ENCODE measurements at regions not wholly inside any gene's neighbourhood (a gene's known extent, or its start where the extent isn't known, plus 50 kb on each side); places are given as distances from the start of the nearest gene placed in this dataset.

DNA sequence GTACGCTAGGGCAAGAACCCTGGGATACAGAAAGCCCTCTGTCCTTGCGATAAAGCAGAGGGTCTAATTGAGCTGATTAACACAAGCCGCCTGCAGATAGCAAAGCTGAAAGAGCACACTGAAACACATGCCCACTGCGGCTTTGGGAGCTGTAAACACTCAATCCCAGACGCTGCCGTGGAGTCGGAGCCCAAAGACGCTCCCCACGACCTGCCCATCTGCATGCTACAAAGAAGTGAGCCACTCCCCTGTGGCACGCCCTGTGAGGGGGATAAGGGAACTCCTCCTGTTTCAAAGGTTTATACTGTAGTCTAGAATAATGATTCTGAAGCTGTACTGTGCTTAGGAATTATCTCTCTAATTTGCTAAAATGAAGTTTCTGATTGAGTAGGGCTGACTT, 985.6 kb upstream of the GHITM start:
- Histone ChIP-seq H3K36me3 (ENCODE audit: insufficient read depth) (no peaks in the 10 kb centered on the region), H3K4me2 (no peak overlapping the region), H4K20me1 (ENCODE audit: insufficient read depth) (no peaks in the 10 kb centered on the region), H3K4me3 (IDR thresholded peaks at IDR 0.05; ENCODE audit: insufficient read depth, low read depth, low read length) (no peak overlapping the region), H3K9ac (no peak overlapping the region), H3K4me1 (ENCODE audit: low read depth, poor library complexity, severe bottlenecking) (no peaks in the 10 kb centered on the region), H2AFZ (ENCODE audit: low read depth) (no peak overlapping the region), H3K27me3 (ENCODE audit: insufficient read depth, low read depth) (no peaks in the 10 kb centered on the region), H3K79me2 (ENCODE audit: insufficient read depth, low read depth) (no peaks in the 10 kb centered on the region), H3K27ac (no peak overlapping the region)
- TF ChIP-seq CTCF (conservative IDR thresholded peaks at IDR 0.05; ENCODE audit: low read depth, low read length), result no peak

DNA sequence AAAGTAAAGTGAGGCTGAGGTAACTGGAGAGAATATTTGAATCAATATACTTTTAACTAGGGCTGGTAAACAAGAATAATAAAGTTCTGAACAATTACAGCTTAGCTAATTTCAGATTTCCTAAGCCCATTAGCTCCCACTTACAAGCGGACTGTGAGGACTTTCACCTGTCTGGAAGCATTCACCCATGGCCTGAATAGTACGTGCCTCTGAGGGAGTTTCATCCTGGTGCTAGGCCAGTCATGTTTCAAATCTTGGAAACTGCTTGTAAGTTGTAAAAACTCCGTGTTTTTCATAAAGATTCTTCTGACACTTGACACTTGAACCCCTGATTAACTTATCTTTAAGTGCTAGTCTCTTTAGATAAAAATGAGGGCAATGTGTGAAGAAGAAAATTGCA, 975.2 kb upstream of the GHITM start:
- Histone ChIP-seq H3K36me3 (ENCODE audit: insufficient read depth) (no peaks in the 10 kb centered on the region), H3K79me2 (ENCODE audit: insufficient read depth, low read depth) (no peaks in the 10 kb centered on the region), H3K4me2 (no peak overlapping the region), H3K4me3 (IDR thresholded peaks at IDR 0.05; ENCODE audit: insufficient read depth, low read depth, low read length) (no peak overlapping the region), H3K27ac (no peak overlapping the region), H3K9ac (no peak overlapping the region), H3K27me3 (ENCODE audit: insufficient read depth, low read depth) (no peaks in the 10 kb centered on the region), H4K20me1 (ENCODE audit: insufficient read depth) (no peaks in the 10 kb centered on the region), H2AFZ (ENCODE audit: low read depth) (no peak overlapping the region), H3K4me1 (ENCODE audit: low read depth, poor library complexity, severe bottlenecking) (no peaks in the 10 kb centered on the region)
- no peak for TF ChIP-seq CTCF (conservative IDR thresholded peaks at IDR 0.05; ENCODE audit: low read depth, low read length)

GRCh38 chr10:83165265-83165664, 974.0 kb upstream of the GHITM start:
- Histone ChIP-seq H3K4me1 (ENCODE audit: low read depth, poor library complexity, severe bottlenecking) (no peaks in the 10 kb centered on the region), H4K20me1 (ENCODE audit: insufficient read depth) (no peaks in the 10 kb centered on the region), H3K4me3 (IDR thresholded peaks at IDR 0.05; ENCODE audit: insufficient read depth, low read depth, low read length) (no peak overlapping the region), H3K36me3 (ENCODE audit: insufficient read depth) (no peaks in the 10 kb centered on the region), H3K79me2 (ENCODE audit: insufficient read depth, low read depth) (no peaks in the 10 kb centered on the region), H3K4me2 (no peak overlapping the region), H3K9ac (no peak overlapping the region), H3K27me3 (ENCODE audit: insufficient read depth, low read depth) (no peaks in the 10 kb centered on the region), H2AFZ (ENCODE audit: low read depth) (no peak overlapping the region), H3K27ac (no peak overlapping the region)
- no peak for TF ChIP-seq CTCF (conservative IDR thresholded peaks at IDR 0.05; ENCODE audit: low read depth, low read length)

DNA sequence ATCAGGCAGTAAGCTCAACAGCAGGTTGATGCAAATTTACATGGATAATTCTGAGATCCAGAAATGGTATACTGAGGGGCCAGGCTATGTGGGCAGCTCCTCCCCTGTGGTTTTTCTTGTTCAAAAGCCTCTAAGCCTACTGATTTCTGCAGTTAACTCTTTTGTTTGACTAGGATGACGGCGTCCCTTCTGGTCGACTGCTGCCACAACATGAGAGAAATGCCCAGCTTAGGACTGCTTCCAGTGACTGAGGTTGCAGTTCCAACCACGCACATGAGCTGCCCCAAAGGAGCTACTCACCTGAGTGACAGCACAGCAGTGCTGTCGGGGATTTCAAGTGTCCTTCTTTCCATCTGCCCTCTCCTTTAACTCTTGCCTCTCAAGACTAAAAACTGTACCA, 973.0 kb upstream of the GHITM start:
- Histone ChIP-seq H2AFZ (ENCODE audit: low read depth) (no peak overlapping the region), H3K4me3 (IDR thresholded peaks at IDR 0.05; ENCODE audit: insufficient read depth, low read depth, low read length) (no peak overlapping the region), H3K36me3 (ENCODE audit: insufficient read depth) (no peaks in the 10 kb centered on the region), H3K27ac (no peak overlapping the region), H4K20me1 (ENCODE audit: insufficient read depth) (no peaks in the 10 kb centered on the region), H3K9ac (no peak overlapping the region), H3K27me3 (ENCODE audit: insufficient read depth, low read depth) (no peaks in the 10 kb centered on the region), H3K79me2 (ENCODE audit: insufficient read depth, low read depth) (no peaks in the 10 kb centered on the region), H3K4me2 (no peak overlapping the region), H3K4me1 (ENCODE audit: low read depth, poor library complexity, severe bottlenecking) (no peaks in the 10 kb centered on the region)
- TF ChIP-seq CTCF (conservative IDR thresholded peaks at IDR 0.05; ENCODE audit: low read depth, low read length), result no peak

DNA sequence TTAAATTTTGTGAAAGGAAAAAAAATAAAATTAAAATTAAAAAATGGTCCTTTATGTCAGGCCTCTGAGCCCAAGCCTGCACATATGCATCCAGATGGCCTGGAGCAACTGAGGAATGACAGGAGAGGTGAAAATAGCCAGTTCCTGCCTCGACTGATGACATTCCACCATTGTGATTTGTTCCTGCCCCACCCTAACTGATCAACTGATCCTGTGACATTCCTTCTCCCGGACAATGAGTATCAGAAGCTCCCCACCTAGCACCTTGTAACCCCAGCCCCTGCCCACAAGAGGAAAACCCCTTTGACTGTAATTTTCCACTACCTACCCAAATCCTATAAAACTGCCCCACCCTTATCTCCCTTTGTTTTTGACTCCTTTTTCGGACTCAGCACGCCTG, 972.2 kb upstream of the GHITM start:
- Histone ChIP-seq H3K4me3 (IDR thresholded peaks at IDR 0.05; ENCODE audit: insufficient read depth, low read depth, low read length) (no peak overlapping the region), H3K36me3 (ENCODE audit: insufficient read depth) (no peaks in the 10 kb centered on the region), H3K27ac (no peak overlapping the region), H3K9ac (no peak overlapping the region), H3K27me3 (ENCODE audit: insufficient read depth, low read depth) (no peaks in the 10 kb centered on the region), H3K4me1 (ENCODE audit: low read depth, poor library complexity, severe bottlenecking) (no peaks in the 10 kb centered on the region), H4K20me1 (ENCODE audit: insufficient read depth) (no peaks in the 10 kb centered on the region), H3K4me2 (no peak overlapping the region), H2AFZ (ENCODE audit: low read depth) (no peak overlapping the region), H3K79me2 (ENCODE audit: insufficient read depth, low read depth) (no peaks in the 10 kb centered on the region)
- TF ChIP-seq CTCF (conservative IDR thresholded peaks at IDR 0.05; ENCODE audit: low read depth, low read length), result no peak

All from KMS-11 (cell line).